ENCODE measurements at regions not wholly inside any gene's neighbourhood (a gene's known extent, or its start where the extent isn't known, plus 50 kb on each side); places are given as distances from the start of the nearest gene placed in this dataset.

GRCh38 chr6:55019591-55019990 is 154.7 kb upstream of the HCRTR2 start:
- no peak for DNase-seq (ENCODE audit: extremely low spot score)
- TF ChIP-seq, protein P1, sequence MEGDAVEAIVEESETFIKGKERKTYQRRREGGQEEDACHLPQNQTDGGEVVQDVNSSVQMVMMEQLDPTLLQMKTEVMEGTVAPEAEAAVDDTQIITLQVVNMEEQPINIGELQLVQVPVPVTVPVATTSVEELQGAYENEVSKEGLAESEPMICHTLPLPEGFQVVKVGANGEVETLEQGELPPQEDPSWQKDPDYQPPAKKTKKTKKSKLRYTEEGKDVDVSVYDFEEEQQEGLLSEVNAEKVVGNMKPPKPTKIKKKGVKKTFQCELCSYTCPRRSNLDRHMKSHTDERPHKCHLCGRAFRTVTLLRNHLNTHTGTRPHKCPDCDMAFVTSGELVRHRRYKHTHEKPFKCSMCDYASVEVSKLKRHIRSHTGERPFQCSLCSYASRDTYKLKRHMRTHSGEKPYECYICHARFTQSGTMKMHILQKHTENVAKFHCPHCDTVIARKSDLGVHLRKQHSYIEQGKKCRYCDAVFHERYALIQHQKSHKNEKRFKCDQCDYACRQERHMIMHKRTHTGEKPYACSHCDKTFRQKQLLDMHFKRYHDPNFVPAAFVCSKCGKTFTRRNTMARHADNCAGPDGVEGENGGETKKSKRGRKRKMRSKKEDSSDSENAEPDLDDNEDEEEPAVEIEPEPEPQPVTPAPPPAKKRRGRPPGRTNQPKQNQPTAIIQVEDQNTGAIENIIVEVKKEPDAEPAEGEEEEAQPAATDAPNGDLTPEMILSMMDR (IDR thresholded peaks at IDR 0.05; ENCODE audit: control extremely low read depth, extremely low read depth, low read depth, missing control alignments) = no peak
- POLR2A ChIA-PET = no interaction called here
- CTCF ChIA-PET = no interaction called here

- no peak for DNase-seq (ENCODE audit: extremely low spot score)
- TF ChIP-seq, protein P1 (IDR thresholded peaks at IDR 0.05; ENCODE audit: control extremely low read depth, extremely low read depth, low read depth, missing control alignments) = no peak
- POLR2A ChIA-PET = no interaction called here
- CTCF ChIA-PET = no interaction called here
Measured at GRCh38 chr6:55023230-55023629, 151.1 kb upstream of the HCRTR2 start.

DNA sequence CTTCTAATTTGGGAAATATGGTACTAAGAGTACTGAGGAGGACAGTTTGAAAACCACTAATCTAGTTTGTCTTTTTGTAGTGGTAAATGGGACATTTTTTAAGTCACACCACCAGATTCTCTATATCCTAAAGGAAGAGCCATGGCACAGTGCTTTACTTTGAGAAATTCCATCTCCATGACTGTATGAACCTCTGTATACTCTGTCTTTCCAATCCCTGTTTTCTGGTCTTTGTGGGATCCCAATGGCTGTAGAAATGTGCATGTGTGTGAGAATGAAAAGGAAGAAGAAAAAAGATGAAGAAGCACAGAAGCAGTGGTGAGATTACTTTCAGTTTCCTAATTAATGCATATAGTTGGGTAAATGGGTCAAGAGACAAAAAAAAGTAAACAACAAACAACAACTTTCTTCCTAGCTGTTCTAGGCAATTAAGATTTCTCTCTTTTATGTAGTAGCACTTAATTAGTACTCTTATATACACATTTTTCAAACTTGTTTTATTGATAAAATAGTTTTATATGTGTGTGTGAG is 141.2 kb upstream of the HCRTR2 start:
- ChIA-PET CTCF (no interaction called here), POLR2A (no interaction called here)
- no peak for DNase-seq (ENCODE audit: extremely low spot score)
- TF ChIP-seq, protein P1 (IDR thresholded peaks at IDR 0.05; ENCODE audit: control extremely low read depth, extremely low read depth, low read depth, missing control alignments) = no peak

DNA sequence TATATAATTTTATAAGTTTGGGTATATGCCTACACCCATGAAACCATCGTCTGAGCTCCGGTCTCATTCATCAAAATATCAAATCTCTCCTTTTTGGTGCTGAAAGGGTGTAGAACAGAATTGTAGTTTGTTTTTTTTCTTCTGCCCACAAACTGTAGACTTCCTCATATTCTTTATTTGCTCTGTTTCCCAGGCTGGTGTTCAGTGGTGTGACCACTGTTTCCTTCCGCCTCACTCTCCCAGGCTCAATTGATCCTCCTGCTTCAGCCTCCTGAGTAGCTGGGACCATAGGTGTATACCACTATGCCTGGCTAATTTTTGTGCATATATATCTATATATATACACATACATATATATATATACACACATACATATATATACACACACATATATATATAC is 139.6 kb upstream of the HCRTR2 start:
- CTCF ChIA-PET = interaction anchor here (1.1 to 2.1 kb wide), 3 partner anchors 12 to 318 kb away, joined by 3 to 6 read pairs (median 3); no protein-coding TSS in a partner anchor
- POLR2A ChIA-PET = no interaction called here
- TF ChIP-seq, protein P1 (IDR thresholded peaks at IDR 0.05; ENCODE audit: control extremely low read depth, extremely low read depth, low read depth, missing control alignments) = no peak
- DNase-seq (ENCODE audit: extremely low spot score) = no peak

GRCh38 chr6:55040102-55040848 is 134.0 kb upstream of the HCRTR2 start:
- TF ChIP-seq, protein P1 (IDR thresholded peaks at IDR 0.05; ENCODE audit: control extremely low read depth, extremely low read depth, low read depth, missing control alignments) = no peak
- DNase-seq (ENCODE audit: extremely low spot score) = no peak
- ChIA-PET CTCF (interaction anchor here (0.8 to 1.9 kb wide), 3 partner anchors 9 to 322 kb away, joined by 3 to 6 read pairs (median 3); no protein-coding TSS in a partner anchor), POLR2A (no interaction called here)

DNA sequence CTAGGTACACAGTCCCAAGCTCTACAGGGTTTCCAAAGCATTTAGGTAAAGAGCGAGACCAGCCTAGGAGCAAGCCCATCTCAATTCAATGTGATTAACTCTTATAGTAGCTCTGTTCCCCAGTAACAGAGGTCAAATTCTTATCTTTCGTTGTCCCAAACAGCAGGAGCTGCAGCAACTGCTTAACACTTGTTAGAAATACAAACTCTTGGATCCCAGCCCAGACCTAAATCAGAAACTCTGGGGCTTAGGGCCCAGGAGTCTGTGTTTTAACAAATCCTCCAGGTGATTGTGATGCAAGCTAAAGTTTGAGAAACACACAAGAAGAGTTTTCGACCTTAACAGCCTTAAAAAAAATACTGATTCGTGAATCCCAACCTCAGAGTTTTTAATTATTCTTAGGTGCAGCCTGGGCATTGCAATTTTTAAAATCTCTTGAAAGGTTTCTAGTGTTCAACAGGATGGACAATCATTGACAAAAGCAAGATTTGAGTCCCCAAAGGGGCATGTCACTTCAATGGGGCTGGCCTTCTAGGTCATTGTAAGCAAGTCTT is 127.4 kb upstream of the HCRTR2 start:
- no peak for DNase-seq (ENCODE audit: extremely low spot score)
- CTCF ChIA-PET = interaction anchor here (1.1 kb wide), 1 partner anchor 13 kb away, joined by 3 read pairs; no protein-coding TSS in a partner anchor
- POLR2A ChIA-PET = no interaction called here
- TF ChIP-seq, protein P1 (IDR thresholded peaks at IDR 0.05; ENCODE audit: control extremely low read depth, extremely low read depth, low read depth, missing control alignments) = no peak
